Activated T-cell treated with anti-CD3 and anti-CD28 coated beads, Interleukin-2, amount 50 U/mL, for 72 hours (primary cell): ENCODE measurements at regions not wholly inside any gene's neighbourhood (a gene's known extent, or its start where the extent isn't known, plus 50 kb on each side); places are given as distances from the start of the nearest gene placed in this dataset.
"Not testable (repeated sequence)": the region's sequence is repeated elsewhere in the genome, so short reads cannot be mapped to it uniquely, and the experiment has no call there.

ENCODE experiments used
- ATAC-seq, 2 donors: fragments of 150-1000 bp; cut with Tn5 transposase; replicated peaks in 1 of 2; 2 replicates each; pipeline ENCODE4 v1.10.0; 2021; ENCODE audit warnings: moderate library complexity in 2 of 2, mild to moderate bottlenecking in 1 of 2
- DNase-seq, 2 donors: peaks; one replicate each; pipeline ENCODE4 v3.0.0; 2021 to 2022; ENCODE audit warnings: mixed read lengths in 1 of 2
- H3K27ac Mint-ChIP-seq: one replicate; pipeline ENCODE4 v1.8.0; 2022; ENCODE audit warnings: mild to moderate bottlenecking, moderate library complexity, mixed read lengths
- H3K27me3 Mint-ChIP-seq: one replicate; pipeline ENCODE4 v1.8.0; 2022; ENCODE audit warnings: low read depth, mixed read lengths
- H3K36me3 Mint-ChIP-seq, 2 donors: one replicate each; pipeline ENCODE4 v1.8.0; 2022; ENCODE audit warnings: mixed read lengths in 2 of 2, mild to moderate bottlenecking in 1 of 2; ENCODE audit not compliant: insufficient read depth in 2 of 2
- H3K4me1 Mint-ChIP-seq: one replicate; pipeline ENCODE4 v1.8.0; 2022; ENCODE audit warnings: low read depth, mixed read lengths
- H3K4me3 Mint-ChIP-seq, 2 donors: one replicate each; pipeline ENCODE4 v1.8.0; 2022; ENCODE audit warnings: mild to moderate bottlenecking in 2 of 2, mixed read lengths in 2 of 2, moderate library complexity in 2 of 2
- H3K9me3 Mint-ChIP-seq, 2 donors: one replicate each; pipeline ENCODE4 v1.8.0; 2022; ENCODE audit warnings: mixed read lengths in 2 of 2

DNA sequence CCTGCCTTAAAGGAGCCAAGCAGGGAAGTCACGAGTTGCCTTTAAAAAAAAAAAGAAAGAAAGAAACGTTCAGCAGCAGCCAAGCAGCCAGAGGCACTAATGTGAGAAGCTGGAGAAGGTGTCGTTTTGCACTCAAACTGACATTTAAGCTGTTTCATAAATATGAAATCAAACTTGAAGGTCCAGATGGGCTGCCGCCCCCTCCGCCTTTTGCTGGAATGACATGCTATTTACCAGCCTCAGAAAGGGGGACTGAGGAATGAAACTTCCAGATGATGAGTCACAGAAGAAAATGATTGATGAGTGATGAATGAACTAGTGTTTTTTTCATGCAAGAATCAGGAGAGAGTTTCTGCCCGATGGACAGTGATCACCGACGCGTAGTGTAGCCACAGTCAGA is 396.8 kb downstream of the IGSF11 start:
- DNase-seq (no peak), ATAC-seq (no peak)
- Mint-ChIP-seq H3K27me3 (peaks cover 5% of the 10 kb centered on the region), H3K36me3 (no peaks in the 10 kb centered on the region), H3K27ac (no peak overlapping the region), H3K4me1 (no peaks in the 10 kb centered on the region), H3K9me3 (no peaks in the 10 kb centered on the region), H3K4me3 (no peak overlapping the region)

DNA sequence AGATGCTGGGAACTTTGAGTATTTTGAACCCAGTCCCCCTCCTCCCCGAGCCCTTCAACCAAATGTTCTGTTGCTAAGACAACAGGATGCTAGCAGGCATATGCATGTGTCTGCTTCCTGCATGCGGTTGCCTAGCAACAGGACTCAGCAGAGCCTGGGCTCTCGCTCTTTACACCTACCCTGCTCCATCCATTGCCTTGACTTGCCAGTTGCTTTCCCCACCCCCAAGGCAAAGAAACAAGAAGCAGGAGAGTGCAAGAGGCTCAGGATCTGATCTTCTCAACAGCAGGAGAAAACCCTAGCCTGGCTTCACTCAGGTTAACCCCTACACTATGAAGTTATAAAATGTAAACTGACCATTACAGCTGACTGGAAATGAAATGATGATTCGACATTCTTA is 393.0 kb downstream of the IGSF11 start:
- Mint-ChIP-seq H3K4me3 (no peak overlapping the region), H3K9me3 (no peaks in the 10 kb centered on the region), H3K27ac (no peak overlapping the region), H3K4me1 (no peaks in the 10 kb centered on the region), H3K27me3 (peaks cover 5% of the 10 kb centered on the region), H3K36me3 (no peaks in the 10 kb centered on the region)
- DNase-seq (no peak), ATAC-seq (no peak)

DNA sequence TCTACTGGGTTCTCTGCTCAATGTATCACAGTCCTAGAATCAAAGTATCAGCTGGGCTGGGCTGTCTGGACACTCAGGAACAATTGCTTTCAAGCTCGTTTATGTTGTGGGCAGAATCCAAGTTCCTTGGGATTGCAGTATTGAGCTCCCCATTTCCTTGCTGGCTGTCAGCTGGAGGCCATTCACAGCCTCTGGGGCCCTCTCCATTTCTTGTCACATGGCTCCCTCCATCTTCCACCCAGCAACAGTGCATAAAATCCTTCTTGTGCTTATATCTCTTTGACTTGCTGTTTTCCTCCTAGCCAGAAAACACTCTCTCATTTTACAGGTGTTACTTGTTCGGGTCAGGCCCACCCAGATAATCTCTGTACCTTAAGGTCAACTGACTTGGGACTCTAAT is 363.5 kb downstream of the IGSF11 start:
- no peak overlapping the region for H3K27ac Mint-ChIP-seq
- DNase-seq (no peak), ATAC-seq (no peak)
- no peak overlapping the region for H3K4me3 Mint-ChIP-seq
- no peaks in the 10 kb centered on the region for H3K9me3 Mint-ChIP-seq
- no peaks in the 10 kb centered on the region for H3K27me3 Mint-ChIP-seq
- no peaks in the 10 kb centered on the region for H3K4me1 Mint-ChIP-seq
- H3K36me3 Mint-ChIP-seq: no peaks in the 10 kb centered on the region

DNA sequence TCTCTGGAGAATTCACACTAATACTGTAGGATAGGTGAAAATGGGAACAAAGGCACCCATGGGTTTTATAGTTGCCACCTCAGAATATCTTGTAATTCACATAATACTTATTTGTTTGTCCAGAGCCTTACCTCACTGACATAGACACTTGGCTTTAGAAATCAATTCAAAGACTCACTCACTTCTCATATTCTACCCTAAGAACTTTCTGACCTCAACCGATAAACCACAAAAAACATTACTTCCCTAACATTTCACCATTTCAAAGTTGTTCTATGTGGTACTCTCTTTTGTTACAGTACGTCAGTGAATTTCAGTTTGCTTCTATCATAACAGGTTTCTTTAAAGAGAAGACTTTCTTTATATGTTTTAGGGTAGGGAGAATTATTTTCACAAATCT is 359.3 kb downstream of the IGSF11 start:
- H3K4me1 Mint-ChIP-seq: no peaks in the 10 kb centered on the region
- H3K27me3 Mint-ChIP-seq: no peaks in the 10 kb centered on the region
- no peaks in the 10 kb centered on the region for H3K36me3 Mint-ChIP-seq
- H3K9me3 Mint-ChIP-seq: no peaks in the 10 kb centered on the region
- no peak for ATAC-seq
- H3K27ac Mint-ChIP-seq: no peak overlapping the region
- H3K4me3 Mint-ChIP-seq: no peak overlapping the region
- no peak for DNase-seq

DNA sequence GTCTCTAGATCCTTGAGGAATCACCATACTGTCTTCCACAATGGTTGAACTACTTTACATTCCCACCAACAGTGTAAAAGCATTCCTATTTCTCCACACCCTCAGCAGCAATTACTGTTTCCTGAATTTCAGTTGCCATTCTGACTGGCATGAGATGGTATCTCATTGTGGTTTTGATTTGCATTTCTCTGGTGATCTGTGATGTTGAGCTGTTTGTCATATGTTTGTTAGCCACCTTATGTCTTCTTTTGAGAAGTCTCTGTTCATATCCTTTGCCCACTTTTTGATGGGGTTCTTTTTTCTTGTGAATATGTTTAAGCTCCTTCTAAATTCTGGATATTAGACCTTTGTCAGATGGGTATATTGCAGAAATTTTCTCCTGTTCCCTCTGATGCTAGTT is 356.0 kb downstream of the IGSF11 start:
- H3K27me3 Mint-ChIP-seq, H3K27ac Mint-ChIP-seq, H3K36me3 Mint-ChIP-seq: not testable (repeated sequence)

DNA sequence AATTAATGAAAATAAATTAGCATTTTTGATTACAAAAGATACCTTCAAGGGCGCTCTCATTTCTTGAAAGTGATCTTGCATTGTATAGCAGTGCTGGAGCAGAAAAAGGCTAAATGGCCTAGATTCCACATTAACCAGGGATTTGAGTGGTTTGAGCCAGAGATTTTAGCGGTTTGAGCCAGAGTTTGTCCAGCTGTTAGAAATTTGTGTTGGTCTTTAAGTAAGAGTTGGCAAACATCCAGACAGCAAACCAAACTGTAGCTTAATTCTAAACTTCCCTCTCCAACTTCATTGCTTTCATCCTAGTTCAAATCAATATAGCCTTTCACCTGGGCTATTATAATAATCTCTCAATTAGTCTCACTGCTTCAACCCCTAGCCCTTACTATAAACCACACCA is 351.7 kb downstream of the IGSF11 start:
- H3K36me3 Mint-ChIP-seq: peaks cover 0 to 3% of the 10 kb centered on the region in 2 donors
- H3K9me3 Mint-ChIP-seq: peaks cover 0 to 2% of the 10 kb centered on the region in 2 donors

More for the DNA sequence above, 356.0 kb downstream of the IGSF11 start:
- ATAC-seq, H3K4me3 Mint-ChIP-seq, DNase-seq, H3K4me1 Mint-ChIP-seq, H3K9me3 Mint-ChIP-seq: not testable (repeated sequence)

DNA sequence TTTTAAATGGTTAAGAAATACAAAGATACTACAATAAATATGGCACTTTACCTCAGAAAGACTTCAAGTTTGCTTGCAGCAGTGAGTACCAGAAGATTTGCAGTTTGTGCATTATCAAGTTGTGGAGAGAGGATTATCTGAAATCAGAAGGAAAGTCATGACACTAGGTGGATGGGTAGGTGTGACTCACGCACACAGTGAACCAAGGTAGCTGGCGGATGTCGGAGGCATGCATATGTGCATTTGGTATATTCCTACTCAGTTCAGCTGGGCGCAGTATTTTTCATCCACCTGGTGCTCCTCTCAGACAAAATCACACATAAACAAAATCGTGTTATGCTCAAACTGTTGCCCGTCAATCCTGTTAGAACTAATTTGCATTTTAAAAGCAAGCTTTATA is 351.0 kb downstream of the IGSF11 start:
- Mint-ChIP-seq H3K27me3 (no peaks in the 10 kb centered on the region), H3K27ac (no peak overlapping the region), H3K9me3 (peaks cover 0 to 2% of the 10 kb centered on the region in 2 donors), H3K4me1 (no peaks in the 10 kb centered on the region), H3K36me3 (peaks cover 0 to 3% of the 10 kb centered on the region in 2 donors), H3K4me3 (no peak overlapping the region)
- ATAC-seq (no peak), DNase-seq (no peak)

More for the DNA sequence above, 351.7 kb downstream of the IGSF11 start:
- H3K27me3 Mint-ChIP-seq: no peaks in the 10 kb centered on the region
- no peaks in the 10 kb centered on the region for H3K4me1 Mint-ChIP-seq
- DNase-seq (no peak), ATAC-seq (no peak)
- H3K4me3 Mint-ChIP-seq: no peak overlapping the region
- no peak overlapping the region for H3K27ac Mint-ChIP-seq

DNA sequence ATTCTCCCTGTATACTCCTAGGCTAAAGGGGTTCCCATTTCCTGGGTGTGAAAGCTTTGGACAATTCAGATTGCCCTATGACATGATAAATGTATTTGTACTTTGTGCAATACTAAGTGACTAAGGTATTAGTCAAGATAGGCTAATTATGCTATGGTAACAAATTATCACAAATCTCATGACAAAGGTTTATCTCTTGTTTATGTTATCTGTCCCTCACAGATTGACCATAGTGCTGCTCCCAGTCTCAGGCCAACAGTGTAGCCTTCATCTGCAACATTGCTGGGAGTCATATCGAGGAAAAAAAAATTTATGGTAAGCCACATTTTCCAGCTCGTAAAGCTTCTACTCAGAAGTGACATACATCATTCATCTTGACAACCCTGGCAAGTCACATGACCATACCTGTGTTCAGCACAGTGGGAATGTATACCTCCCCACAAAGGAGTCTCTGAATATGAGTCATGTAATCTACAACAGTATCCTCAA is 346.2 kb downstream of the IGSF11 start:
- no peak overlapping the region for H3K4me3 Mint-ChIP-seq
- no peaks in the 10 kb centered on the region for H3K4me1 Mint-ChIP-seq
- H3K27ac Mint-ChIP-seq: no peak overlapping the region
- ATAC-seq (no peak), DNase-seq (no peak)
- no peaks in the 10 kb centered on the region for H3K27me3 Mint-ChIP-seq
- no peaks in the 10 kb centered on the region for H3K9me3 Mint-ChIP-seq
- no peaks in the 10 kb centered on the region for H3K36me3 Mint-ChIP-seq

DNA sequence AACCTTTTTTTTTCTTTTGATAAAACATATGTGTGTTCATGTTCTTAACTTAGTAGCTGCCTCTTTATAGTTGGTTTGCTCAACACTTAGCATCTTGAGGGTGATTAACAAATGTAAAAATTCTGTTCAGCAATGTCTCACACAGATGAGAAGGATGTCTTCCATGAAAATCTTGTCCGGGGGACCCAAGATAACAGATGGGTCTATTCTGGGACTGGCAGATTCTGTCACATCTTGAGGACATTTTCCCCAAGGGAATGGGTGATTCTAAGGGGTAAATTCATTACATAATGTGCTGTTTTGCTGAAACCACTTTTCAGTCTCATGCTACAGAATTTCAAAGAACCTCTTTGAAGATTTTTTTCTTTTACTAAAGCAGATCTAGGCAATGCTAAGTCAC is 342.2 kb downstream of the IGSF11 start:
- no peaks in the 10 kb centered on the region for H3K4me1 Mint-ChIP-seq
- H3K36me3 Mint-ChIP-seq: no peaks in the 10 kb centered on the region
- H3K4me3 Mint-ChIP-seq: no peak overlapping the region
- ATAC-seq (no peak), DNase-seq (no peak)
- H3K27ac Mint-ChIP-seq: no peak overlapping the region
- no peaks in the 10 kb centered on the region for H3K27me3 Mint-ChIP-seq
- peaks cover 3 to 4% of the 10 kb centered on the region in 2 donors for H3K9me3 Mint-ChIP-seq

DNA sequence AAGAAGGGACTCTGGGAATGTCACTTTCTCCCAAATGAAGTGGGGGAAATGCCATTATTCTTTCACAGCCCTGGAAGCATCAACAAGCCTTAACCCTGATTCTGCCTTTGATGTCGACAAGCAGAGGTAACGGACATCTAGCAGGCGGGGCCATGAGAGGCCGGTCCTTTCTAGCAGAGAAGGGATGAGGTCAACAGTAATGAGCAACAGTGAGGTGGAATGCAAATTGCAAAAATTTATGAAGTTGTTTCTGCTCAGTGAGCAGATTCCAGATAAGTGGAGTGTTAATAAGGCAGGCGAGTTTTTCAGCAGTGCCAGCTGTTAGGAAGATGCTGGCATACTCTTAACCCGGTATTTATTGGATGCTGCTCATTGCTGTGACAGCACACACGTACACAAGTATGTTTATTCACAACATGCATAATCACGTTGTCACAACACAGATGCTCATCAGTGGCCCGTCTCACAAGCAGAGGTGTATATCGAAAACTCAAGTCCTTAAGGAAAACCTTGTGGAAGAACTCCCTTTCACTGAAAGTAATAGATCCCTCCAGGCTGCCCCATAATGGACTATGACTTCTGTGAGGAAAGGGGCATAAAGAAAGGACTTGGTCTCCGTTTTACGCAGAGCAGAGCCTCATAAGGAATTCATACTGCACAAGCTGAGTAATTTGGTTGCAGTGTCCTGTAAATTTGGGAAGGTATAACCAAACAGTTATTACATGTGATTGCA is 329.0 kb downstream of the IGSF11 start:
- Mint-ChIP-seq H3K4me3 (no peak overlapping the region), H3K27me3 (no peaks in the 10 kb centered on the region), H3K9me3 (peaks cover 0 to 2% of the 10 kb centered on the region in 2 donors), H3K4me1 (no peaks in the 10 kb centered on the region), H3K36me3 (no peaks in the 10 kb centered on the region), H3K27ac (no peak overlapping the region)
- ATAC-seq (no peak), DNase-seq (no peak)

DNA sequence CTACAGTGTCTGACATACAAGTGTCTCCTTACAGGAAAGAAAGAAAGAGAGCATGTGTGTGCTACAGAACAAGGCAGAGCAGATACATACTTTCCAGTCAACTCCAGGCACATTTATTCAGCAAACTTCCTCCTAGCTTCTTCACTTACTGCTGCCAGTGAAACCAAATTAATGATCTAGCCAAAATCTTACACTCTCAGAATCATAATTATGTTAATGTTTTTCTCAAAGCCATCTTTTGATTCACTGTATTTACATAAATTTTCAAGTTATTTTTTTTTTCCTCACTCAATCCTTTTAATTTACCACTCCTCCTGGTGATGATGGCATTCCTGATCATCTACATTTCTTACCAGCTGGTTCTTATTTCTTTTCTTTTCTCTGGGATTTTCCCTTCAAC is 326.7 kb downstream of the IGSF11 start:
- no peak overlapping the region for H3K27ac Mint-ChIP-seq
- DNase-seq (no peak), ATAC-seq (no peak)
- H3K27me3 Mint-ChIP-seq: no peaks in the 10 kb centered on the region
- no peak overlapping the region for H3K4me3 Mint-ChIP-seq
- no peaks in the 10 kb centered on the region for H3K36me3 Mint-ChIP-seq
- H3K9me3 Mint-ChIP-seq: peaks cover 0 to 2% of the 10 kb centered on the region in 2 donors
- no peaks in the 10 kb centered on the region for H3K4me1 Mint-ChIP-seq

DNA sequence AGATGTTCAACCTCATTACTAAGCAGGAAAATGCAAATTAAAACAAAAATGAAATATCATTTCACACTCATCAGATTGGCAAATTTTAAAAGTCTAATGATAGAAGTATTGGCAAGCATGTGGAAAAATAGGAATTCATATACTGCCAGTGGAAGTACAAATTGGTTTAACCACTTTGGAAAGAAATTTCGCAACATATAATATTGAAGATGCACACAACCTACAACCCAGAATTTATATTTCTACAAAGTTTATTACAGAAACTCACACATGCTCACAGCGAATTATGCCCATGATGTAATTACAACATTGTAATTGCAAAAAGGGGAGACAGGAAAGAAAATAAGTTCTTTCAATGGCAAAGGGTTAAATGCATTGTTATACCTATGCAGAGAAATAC is 324.1 kb downstream of the IGSF11 start:
- Mint-ChIP-seq H3K4me3 (no peak overlapping the region), H3K4me1 (no peaks in the 10 kb centered on the region), H3K27me3 (no peaks in the 10 kb centered on the region), H3K27ac (no peak overlapping the region), H3K36me3 (no peaks in the 10 kb centered on the region), H3K9me3 (peaks cover 0 to 2% of the 10 kb centered on the region in 2 donors)
- DNase-seq: no peak
- no peak for ATAC-seq

DNA sequence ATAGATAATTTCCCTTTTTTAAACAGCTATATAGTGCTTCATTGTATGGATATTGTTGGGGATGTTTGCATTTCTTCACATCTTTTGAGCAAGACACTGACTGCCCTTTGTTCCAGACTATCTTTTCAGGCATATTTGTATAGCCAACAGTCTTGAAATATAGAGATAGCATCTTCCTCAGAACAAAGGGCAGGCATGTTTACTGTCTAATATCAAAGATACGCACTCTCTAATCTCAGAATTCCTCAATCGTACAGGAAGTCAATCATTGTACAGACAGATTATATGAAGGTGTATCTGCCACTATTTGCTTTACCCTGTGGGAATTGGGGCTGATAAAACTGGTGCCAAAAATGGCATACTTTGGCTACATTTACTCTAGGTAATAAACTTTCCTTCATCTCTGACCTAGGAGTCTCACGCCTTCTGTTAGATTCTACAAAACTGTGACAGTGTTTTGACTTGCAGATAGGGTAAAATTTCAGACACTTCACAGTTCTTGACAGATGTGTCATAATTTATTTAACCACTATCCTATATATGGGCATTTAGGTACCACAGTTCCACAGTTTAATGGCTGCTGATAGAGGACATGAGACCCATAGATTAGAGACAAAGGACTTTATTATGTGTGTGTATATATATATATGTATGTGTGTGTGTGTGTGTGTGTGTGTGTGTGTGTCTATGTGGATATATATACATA is 321.0 kb downstream of the IGSF11 start:
- ATAC-seq: no peak
- DNase-seq: no peak
- H3K36me3 Mint-ChIP-seq: no peaks in the 10 kb centered on the region
- H3K27me3 Mint-ChIP-seq: no peaks in the 10 kb centered on the region
- H3K4me3 Mint-ChIP-seq: no peak overlapping the region
- no peaks in the 10 kb centered on the region for H3K9me3 Mint-ChIP-seq
- no peak overlapping the region for H3K27ac Mint-ChIP-seq
- H3K4me1 Mint-ChIP-seq: no peaks in the 10 kb centered on the region
